Stimulated activated CD8-positive, alpha-beta memory T cell treated with anti-CD3 and anti-CD28 coated beads, Interleukin-7, amount 100 ng/mL, for 4 hours (primary cell): ENCODE measurements at regions not wholly inside any gene's neighbourhood (a gene's known extent, or its start where the extent isn't known, plus 50 kb on each side); places are given as distances from the start of the nearest gene placed in this dataset.
"Not testable (repeated sequence)": the region's sequence is repeated elsewhere in the genome, so short reads cannot be mapped to it uniquely, and the experiment has no call there.

Experiments
- DNase-seq, 2 donors: peaks; one replicate each; pipeline ENCODE4 v3.0.0-alpha.2; 2020; ENCODE audit warnings: low read depth in 2 of 2

DNA sequence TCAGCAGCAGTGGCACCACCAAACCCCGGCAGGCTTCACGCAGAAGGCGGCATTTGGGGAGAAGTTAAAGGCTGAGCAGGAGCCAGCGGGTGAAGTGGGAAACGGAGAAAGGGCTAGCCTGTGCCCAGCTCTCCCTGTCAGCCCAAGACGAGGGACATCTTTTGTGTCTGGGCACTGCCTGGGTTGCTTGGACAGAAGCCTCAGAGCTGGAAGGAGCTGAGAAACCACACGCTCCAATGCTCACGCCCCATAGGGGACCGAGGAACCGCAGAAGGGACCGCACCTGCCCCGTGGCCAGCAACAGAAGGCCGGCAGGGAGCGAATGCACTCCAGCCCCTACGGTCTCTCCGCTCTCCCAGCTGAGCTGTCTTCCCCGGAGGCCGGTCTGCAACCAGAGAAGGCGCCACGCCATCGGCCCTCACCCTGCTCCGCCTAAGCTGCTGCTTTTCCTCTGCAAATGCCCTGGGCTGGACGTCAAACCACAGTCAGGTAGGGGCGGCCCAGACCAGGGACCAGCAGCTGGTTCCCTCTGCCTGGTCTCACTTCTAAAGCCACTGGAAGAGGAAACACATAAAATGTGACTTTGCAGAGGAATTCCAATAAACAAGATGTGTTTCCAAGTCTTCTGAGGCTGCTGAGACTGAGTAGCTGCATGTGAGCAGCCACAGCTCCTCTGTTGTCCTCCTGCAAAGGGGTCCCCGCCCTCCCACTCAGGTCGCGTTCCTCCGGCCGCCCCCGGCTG, 182.4 kb upstream of the ZNF469 start:
- DNase-seq, result not testable (repeated sequence)

DNA sequence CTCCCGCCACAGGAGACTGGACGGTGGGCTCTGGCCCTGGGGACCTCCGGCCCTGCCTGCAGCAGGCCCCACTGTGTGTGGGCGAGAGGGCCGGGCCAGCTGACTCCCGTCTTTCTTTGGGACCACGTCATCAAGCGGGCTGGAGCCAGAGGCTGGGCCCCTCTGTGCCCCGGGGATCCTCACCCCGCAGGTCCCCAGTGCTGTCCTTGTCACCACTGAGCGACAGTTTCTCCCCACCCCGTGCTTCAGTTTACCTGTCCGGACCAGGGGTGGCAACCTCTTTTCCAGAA, 181.9 kb upstream of the ZNF469 start:
- DNase-seq, result no peak

DNA sequence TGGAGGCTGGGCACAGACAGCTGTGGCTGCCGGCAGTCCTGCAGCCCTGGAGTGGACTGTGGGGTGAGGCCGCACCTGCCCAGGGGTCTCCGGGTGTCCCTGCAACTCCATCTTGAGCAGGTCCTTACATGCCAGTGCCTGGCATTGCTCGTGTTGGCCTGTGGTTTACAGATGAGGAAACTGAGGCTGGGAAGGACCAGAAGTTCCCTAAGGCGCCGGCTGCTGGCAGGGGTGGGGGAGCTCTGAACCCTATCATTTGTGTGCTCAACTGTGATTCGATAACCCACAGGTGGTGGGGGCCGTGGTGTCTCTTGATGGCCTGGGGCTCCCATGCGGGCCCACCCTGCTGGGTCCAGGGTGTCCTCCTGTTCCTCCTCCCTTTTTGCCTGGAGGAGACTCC, 181.1 kb upstream of the ZNF469 start:
- not testable (repeated sequence) for DNase-seq

DNA sequence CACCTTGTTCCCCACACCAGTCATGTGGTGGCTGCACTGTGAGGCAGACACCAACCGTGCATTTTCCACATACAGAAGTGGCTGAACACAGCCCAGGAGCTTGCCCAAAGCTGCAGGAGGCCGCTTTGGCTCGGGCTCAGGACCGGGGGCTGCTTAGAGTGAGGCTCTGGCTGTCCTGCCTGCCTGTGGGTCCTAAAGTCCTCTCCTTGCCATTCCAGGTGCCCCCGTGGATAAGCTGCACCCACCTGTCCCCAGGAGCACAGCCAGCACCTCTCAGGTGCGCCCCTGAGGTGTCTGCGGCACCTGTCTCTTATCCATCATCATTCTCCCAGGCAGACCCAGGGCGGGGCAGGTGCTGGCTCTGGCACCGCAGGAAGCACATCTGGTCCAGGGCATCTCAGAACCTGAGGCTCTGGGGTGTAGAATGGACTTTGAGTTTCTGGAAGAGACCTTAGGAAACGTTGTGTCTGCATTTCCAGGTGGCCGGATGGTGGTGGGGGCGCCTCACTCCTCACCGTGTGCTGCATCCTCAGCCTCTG, 180.5 kb upstream of the ZNF469 start:
- DNase-seq, result no peak

DNA sequence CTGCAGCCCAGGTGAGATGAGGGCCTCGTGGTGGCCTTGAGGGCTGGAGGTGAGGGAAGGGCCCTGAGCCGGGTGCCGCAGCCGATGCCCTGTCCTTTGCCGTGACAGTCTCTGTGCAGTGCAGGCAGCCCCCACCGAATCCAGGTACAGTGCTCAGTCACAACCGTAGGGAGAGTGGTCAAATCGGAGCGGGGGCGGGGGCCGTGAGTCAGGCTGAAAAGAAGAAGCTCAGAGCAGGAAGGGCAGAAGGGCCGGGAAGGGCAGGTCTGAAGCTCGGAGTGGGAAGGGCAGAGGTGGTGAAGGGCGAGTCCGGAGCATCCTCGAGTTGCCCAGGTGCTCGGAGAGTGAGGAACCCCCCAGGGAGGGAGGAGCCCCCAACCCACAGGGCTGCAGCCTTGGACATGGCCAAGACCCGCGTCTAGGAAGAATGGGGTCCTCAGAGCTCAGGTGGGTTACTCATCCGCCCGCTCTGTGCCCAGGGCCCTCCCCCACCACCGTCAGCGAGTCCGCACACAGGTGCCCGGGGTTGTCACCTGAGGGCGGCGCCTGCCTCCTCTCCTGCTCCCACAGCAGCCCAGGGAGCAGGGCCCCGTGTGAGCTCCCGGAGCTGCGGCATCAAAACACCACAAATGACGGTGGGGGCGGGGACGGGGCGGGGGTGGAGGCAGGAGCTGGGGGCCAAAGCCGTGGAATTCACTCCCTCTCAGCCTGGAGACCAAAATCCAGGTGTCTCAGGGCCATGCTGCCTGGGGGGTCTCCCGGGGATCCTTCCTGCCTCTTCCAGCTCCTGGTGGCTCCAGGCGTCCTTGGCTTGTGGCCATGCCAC, 179.7 kb upstream of the ZNF469 start:
- DNase-seq, result not testable (repeated sequence)

DNA sequence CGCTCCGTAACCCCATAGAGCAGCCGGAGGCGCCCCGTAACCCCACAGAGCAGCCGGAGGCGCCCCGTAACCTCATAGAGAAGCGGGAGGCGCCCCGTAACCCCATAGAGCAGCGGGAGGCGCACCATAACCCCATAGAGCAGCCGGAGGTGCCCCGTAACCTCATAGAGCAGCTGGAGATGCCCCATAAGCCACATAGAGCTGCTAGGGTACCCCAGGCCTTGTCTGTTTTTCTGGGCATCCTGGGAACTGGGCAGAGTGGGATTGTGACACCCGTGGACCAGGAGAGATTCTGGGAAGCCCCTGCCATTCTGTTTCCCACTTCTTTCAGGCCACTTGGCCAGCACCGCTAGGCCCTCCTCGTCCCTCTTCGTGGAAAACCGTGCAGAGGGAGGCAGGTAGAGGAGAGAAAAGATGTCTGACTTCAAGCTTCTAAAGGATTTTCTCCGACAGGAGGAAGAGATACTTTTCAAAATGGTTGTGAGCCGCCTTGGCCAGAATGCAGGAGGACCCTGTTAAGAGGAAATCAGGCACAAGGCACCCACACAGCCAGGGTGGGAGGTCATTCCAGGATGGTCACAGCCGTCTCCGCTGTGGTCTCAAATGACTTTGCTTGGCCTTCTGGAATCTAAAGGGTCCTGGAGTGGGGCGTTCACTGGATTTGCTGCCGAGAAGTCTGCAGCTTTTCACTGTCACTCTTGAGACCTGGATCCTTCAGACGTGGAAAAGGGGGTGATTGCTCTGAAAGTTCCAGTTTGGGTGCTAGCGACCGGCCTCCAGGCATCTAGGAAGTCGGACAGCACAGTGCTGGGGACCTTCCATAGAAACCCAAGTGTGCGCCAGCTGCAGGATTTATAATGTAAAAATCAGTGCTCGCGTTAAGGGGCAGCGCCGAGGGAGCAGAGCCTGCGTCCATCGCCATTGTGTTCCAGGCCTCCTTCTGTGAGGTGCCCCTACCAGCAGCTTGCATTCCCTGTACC, 178.3 kb upstream of the ZNF469 start:
- DNase-seq, result not testable (repeated sequence)

DNA sequence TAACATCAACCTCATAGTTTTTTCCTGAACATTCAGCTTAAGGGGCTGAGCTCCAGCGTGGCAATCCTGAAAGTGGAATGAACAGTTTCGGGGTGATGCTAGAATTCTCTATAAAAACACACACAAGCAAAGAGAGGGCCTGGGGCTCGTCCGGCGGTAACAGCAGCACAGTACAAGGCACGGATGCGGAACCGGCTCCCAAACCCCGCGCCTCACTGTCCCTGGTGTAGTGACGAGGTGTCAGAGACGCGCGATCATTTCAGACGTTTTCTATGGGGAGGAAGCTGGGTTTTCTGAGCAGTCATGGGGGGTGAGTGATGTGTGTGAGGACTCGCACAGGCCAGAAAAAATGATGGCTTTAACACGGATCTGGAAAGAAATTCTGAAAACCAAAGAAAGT, 177.3 kb upstream of the ZNF469 start:
- DNase-seq, result not testable (repeated sequence)

DNA sequence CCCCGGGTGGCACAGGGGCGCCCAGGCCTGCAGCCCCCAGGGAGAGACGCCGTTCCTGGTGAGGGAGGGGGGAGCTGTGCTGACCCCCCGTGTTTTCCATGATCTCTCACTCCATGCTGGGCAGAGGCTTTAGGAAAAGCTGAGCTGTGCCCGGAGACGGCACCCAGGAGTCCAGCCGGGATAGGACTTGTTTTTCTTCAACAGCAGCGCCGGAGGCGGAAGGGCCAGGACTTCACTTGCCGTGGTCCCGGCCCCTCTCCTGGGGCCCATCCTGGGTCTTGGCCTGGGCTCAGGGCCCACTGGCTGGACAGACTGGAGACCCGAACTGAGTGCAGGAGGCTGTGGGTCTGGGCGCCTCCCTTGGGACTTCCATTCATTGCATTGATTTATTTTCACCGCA, 176.8 kb upstream of the ZNF469 start:
- DNase-seq, result not testable (repeated sequence)

DNA sequence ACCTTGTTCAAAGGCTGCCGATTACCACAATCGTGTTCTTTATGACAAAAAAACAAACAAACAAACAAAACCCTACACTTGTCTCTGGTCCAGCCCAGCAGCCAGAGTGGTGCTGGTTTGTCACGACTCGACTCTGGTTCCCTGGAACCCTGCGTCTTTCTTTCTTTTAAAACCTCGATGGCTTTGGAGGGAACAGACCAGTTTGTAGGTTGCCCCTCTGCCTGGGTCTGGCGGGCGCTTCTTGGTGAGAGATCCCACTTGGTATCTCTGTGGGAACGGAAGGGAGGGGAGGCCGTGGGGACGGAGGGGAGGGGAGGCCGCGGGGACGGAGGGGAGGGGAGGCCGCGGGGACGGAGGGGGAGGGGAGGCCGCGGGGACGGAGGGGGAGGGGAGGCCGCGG, 176.2 kb upstream of the ZNF469 start:
- DNase-seq, result not testable (repeated sequence)

DNA sequence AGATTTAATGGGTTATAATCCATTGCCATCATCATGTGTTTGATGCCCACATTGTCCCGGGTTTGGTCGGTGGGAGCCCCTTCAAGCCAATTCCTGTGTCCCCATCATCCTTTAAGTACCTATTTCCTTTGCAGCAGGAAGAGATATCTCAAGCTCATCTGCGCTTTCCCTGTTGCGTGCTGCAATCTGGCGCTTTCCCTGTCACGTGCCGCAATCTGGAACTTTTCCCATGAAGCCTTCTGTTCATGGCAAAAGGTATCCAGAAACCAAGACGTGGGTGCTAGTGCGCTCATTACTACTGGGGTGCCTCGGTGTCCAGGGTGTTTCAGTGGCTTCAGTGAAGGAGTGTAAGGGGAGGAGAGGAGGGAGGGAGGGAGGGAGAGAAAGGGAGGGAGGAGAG, 174.6 kb upstream of the ZNF469 start:
- DNase-seq, result no peak

DNA sequence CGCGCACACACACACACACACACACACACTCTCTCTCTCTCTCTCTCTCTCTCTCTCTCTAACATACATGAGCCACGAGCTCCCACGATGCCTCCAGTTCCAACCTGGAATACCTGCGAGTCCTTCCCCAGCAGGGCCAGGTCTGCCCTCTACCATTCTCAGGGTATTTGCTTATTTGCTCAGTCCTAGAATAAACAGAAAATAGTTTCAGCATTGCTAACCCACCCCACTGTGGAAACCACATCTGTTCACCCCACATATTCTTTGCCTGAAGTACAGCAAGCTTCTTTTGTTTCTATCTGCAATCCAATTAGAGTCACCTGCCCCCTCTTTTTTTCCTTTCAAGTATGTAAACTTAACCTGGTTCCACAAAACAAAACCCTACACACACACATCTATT, 174.0 kb upstream of the ZNF469 start:
- DNase-seq, result not testable (repeated sequence)

DNA sequence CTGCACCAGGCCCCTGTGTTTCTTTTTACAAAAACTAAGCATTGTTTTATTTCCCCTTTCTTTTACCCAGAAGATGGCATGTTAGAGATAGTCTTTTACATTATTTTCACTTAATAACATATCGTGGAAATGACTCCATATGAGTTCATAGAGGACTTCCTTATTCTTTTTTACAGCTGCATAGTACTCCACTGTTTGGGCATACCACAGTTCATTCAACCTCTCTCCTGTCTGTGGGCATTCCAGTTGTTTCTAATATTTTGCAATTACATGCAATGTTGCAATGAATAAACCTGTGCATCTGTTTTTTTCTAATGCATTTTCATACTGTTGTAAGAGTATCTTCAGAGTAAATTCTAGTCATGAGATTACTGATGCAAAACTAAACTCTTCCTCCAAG, 173.2 kb upstream of the ZNF469 start:
- DNase-seq, result not testable (repeated sequence)

DNA sequence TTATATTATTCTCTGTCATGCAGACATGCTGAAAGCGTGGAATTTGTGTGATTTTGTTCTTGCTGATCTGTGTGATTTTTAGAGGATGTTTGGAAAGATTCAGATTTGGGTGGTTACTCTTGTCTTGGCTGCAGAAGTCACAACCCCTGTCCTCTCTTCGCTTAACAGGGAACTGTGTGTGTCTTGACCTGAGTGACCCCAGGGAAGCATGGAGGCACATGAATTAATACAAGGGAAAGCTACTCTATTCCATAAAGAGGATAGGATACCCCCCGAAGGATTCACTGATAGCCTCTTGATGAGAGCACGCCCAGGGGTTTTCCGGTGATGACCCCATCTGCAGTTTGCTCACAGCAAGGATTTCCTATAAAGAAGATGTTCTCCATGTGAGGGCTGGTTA, 168.8 kb upstream of the ZNF469 start:
- not testable (repeated sequence) for DNase-seq

DNA sequence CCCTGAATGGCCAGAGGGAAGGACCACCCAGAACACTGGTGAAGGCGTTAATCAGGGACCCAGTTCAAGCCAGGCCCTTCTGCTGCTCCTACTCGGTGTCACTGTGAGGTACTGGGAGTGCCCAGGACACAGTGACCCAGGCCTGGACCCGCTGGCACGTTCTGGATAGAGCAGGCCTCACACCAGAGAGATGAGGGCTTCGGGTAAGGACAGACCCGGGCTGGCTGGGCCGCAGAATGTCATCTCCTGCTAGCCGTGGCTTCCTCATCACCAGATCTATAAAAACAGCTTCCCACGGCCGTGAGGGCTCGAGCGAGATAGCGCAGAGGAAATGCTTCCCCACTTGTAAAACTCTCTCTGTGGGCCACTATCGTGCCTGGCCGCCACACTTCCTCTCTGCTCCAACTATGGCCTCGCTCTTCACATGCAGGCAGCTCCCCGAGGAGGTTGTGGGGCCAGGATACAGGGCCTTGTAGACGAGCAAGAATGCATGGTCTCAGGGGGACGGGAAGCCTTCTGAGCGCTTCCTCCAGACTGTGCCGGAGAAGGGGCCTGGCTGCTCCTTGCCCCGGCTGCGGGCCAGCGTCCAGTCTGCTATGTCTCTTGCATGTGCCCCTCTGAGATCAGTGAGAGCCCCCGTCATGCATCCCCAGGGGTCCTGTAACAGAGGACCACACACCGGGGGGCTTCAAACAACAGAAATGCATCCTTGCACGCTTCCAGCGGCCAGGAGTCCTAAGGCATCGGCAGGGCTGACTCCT, 161.6 kb upstream of the ZNF469 start:
- not testable (repeated sequence) for DNase-seq

DNA sequence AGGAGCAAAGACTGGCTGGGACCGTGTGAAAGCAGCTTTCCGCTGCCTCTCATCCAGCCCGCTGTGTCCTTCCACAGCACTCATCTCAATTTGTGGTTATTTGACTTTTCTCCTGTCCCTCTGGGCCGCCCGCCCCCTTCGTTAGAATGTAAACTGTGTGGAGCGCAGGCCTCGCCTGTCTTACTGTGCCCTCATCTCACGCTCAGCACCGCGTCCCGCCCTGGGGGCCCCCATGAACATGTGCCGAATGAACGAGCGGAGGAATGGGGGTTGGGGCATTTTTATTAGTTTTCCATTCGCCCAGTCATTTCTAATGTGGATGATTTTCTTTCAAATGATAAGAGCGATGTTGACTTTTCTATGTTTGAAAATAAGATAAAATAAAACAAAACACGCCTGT, 159.1 kb upstream of the ZNF469 start:
- DNase-seq, result not testable (repeated sequence)

DNA sequence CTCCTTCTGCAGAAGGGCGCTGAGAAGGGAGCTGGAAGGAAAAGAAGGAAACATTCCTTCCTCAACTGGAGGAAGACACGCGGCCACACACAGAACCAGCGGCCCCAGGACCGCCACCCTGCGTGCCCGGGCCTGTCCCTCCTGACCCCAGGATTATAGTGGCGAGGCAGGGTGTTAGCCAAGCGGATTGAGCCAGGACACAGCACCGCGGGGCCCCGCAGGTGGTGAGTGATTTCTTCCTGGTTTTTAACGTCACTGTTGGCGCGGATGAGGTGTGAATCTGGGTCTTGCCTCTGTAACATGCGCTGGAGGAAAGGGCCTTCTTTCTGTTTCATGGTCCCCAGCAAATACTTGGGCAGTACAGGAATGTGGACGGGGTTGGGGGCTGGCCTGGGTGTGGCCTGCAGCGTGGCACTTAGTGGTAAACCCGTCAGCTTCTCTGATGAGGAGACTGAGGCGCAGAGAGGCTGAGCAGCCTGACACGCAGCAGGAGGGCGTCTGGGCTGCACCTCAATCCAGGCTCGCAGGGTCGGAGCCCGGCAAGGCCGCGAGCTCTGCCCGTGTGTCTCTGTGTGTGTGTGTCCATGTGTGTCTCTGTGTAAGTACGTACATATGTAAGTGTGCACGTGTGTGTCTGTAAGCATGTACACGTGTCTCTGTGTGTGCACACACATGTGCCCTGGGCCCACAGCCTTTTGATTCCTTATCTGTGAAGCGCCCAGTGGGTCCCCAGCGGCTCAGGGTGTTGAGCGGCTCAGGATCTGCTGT, 158.4 kb upstream of the ZNF469 start:
- not testable (repeated sequence) for DNase-seq

DNA sequence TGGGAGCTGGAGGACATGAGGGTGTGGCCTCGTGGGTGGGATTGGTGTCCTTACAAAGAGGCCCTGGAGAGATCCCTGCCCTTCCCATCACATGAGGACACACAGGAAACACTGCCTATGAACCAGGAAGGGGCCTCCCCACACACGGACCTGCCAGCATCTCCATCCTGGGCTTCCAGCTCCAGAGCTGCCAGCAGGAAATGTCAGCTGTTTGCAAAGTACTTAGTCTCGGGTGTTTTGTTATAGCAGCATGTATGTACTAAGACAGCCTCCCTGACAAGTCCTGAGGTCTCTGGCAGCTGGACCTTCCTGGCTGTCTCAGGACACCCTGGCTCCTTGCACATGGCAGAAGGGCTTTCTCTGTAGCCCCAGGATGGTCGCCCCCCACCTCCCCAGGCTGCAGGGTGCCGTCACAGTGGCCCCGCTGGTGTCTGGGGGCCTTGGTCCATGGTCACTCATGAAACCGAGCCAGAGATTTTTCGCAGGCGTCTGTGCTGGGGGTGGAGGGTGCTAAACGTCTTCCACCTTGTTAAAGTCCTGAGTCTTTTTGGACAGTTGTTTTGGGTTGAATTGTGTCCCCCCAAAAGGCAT, 157.0 kb upstream of the ZNF469 start:
- not testable (repeated sequence) for DNase-seq

DNA sequence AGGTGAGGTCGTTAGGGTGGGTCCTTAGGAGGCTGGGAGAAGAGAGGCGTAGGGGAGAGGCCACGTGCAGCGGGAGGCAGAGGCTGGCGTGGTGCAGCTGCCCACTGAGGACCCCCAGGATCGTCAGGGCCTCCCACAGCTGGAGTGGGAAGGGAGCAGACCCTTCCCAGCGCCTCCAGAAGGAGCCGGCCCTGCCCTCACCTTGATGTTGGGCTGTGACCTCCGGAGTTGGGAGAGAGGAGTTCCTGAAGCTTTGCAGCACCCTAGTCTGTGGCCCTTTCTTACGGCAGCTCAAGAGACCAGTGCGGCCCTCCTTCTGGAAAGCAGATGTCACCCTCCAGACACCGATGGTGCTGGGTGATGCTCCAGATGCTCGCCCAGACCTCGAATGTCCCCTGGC, 156.5 kb upstream of the ZNF469 start:
- not testable (repeated sequence) for DNase-seq

DNA sequence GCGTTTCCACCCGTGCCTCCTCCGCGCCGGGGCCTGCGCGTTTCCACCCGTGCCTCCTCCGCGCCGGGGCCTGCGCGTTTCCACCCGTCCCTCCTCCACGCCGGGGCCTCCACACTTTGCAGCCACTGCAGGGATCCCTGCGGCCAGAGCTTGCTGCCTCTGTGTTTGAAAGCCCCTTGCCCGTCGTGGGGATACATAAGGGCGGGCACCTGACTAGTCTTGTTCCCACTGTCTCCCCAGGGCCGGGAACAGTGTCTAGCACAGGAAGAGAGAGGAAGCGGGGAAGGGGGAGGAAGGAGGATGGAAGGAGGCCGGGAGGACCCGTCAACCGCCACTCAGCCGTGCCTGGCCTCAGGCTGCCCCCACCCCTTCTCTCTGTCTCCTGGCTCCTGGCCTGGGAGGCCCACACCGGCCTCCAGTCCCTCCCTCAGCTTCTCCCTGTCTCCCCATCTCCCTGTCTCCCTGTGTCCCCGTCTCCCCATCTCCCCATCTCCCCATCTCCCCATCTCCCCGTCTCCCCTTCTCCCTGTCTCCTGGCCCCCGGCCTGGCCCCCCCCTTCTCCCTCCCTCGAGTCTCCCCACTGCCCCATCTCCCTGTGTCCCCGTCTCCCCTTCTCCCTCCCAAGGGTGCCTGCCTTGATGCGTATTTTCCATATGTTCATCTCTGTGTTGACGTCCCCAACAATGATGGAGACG, 155.6 kb upstream of the ZNF469 start:
- not testable (repeated sequence) for DNase-seq
